ENCODE measurements at regions not wholly inside any gene's neighbourhood (a gene's known extent, or its start where the extent isn't known, plus 50 kb on each side); places are given as distances from the start of the nearest gene placed in this dataset.

GRCh38 chr2:236715077-236715476 is 145.5 kb downstream of the ACKR3 start:
- TF ChIP-seq CTCF (IDR thresholded peaks at IDR 0.05) (no peak), ZFX (IDR thresholded peaks at IDR 0.05; ENCODE audit: borderline replicate concordance) (no peak)

Data from 22Rv1 (cell line).